GM08714 (cell line): ENCODE measurements at regions not wholly inside any gene's neighbourhood (a gene's known extent, or its start where the extent isn't known, plus 50 kb on each side); places are given as distances from the start of the nearest gene placed in this dataset.

Source experiments
- H3K4me3 ChIP-seq: fragments of 200-500 bp; sonication (Bioruptor generic); 2 replicates; pipeline ENCODE4 v1.5.1; 2014; ENCODE audit warnings: mild to moderate bottlenecking, low read length, inconsistent platforms
- ZNF274 ChIP-seq: IDR thresholded peaks from 2 replicates; pipeline ENCODE4 v1.6.1; 2012; ENCODE audit warnings: mild to moderate bottlenecking, low read depth, low read length

DNA sequence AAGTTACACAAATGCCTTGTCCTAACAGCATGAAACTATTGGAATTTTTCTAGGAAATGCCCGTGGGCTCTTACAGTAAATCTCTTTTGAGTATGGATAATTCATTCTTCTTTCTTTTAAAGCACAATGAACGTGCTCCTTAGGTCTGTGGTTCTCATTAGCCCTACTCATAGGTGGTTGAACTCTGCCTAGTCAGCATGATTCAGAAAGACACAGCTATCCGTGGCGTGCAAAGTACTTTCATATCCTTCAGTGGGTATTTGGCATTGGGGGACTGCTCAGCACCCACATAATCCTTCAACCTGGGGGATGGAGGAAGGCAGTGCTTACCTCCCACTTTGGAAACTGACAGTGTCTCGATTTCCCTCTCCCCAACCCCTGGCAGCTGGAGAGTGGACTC, 462.0 kb upstream of the CLINT1 start:
- TF ChIP-seq ZNF274 = no peak
- no peak overlapping the region for H3K4me3 ChIP-seq

DNA sequence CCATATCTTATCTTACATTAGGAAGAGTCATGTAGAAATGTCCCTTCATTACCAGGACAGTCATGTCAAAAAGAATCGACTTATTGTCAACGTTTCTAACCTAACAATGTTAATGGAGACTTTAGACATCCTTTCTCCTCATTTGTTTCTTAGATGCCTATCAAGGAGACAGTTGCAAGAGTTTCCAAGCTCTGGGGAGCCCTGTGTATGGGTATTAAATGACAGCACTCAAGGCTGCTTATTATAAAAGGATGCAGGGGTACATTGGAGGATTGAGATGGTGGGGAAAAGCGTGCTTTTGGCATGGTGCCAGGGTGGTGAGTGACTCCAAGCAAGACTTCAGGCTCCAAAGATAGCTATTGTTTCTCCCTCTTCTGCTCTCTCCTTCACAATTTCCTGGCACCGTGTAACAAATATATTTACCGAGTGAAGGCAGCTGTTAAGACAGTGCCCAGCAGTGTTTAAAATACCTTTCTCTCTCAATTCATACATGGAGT, 461.3 kb upstream of the CLINT1 start:
- TF ChIP-seq ZNF274 = no peak
- H3K4me3 ChIP-seq = no peak overlapping the region

GRCh38 chr5:158317507-158317906, 458.6 kb upstream of the CLINT1 start:
- no peak for TF ChIP-seq ZNF274
- H3K4me3 ChIP-seq = no peak overlapping the region

- no peak for TF ChIP-seq ZNF274
- H3K4me3 ChIP-seq = no peak overlapping the region
These were observed 455.0 kb upstream of the CLINT1 start for GRCh38 chr5:158313733-158314464.

GRCh38 chr5:158313027-158313732, 454.2 kb upstream of the CLINT1 start:
- no peak overlapping the region for H3K4me3 ChIP-seq
- no peak for TF ChIP-seq ZNF274

DNA sequence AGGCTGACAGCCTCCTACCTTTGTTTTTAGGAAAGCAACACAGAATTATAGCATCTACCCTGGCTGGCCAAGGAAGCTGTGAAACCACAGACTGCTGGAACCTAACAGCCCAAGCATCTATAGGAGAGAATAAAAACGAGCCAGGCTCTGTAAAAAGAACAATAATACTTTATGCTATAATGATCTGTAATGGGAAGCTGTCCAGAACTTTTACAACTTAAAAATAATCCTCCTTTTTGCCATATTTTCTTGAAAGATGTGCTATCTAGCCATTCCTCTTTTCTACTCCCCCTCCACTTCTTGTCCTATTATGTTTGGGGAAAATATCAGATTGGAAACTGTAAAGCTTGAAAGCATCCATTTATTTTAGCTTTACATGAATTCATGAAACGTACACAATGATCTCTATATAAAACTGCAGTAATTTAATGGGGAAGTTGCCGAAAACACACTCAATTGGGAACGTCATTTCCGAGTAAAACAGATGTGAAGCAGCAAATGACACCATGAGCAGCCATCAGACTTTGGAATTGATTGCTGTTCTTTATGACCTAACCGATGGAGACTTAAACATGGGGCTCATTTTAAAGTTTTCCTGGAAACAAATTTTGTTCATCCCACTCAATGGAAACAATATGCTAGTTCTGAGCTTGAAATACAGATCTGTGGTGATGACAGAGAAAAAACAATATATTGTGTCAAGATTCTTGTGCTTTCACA, 450.3 kb upstream of the CLINT1 start:
- no peak for TF ChIP-seq ZNF274
- no peak overlapping the region for H3K4me3 ChIP-seq

DNA sequence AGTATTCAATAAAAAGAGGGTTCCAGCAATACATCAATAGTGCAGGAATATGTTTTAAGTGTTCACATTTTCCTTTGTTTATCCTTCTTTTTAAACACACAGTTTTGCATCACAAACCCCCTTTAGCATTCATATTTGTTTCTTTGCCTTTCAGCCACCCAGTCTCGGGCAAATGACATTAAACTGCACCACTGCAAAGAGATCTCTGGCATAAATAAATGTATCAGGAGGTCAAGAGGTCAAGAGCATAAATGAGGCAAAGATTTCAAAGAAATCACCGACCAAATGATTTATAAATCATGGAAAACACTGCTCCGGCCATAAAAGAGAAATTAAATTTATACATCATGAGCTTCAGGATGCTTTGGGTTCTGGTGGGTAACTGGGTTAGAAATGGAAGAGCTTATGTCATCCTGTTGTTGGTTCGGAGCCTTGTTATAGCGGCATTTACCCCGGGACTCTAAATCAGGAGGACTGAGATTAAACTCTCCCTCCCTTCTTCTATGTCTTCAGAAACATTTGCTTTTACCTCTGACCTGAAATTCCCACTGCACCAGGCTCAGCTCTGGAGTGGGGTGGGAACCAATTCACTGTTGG, 449.6 kb upstream of the CLINT1 start:
- H3K4me3 ChIP-seq = no peak overlapping the region
- no peak for TF ChIP-seq ZNF274

GRCh38 chr5:158305861-158306260, 446.9 kb upstream of the CLINT1 start:
- H3K4me3 ChIP-seq = no peak overlapping the region
- TF ChIP-seq ZNF274 = no peak

DNA sequence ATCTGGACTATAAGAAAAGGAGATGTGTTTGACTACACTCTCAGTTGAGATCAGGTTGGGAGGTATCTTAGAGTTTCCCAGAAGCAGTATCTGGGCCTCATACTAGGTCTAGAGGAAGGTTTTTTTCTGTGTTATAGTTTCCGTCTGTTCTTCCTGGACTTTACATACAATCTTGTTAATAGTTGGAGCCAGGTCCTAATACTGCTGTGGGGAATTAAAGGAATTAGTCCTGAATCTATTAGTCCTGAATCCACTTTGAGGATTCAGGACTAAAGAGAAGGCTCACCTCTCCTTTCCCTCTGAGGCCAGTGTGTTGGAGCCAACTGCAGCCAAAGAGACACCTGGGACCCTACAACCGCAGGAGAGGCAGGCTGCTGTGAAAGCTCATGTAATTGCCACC, 445.7 kb upstream of the CLINT1 start:
- H3K4me3 ChIP-seq = no peak overlapping the region
- TF ChIP-seq ZNF274 = no peak

GRCh38 chr5:158303883-158304282, 444.9 kb upstream of the CLINT1 start:
- TF ChIP-seq ZNF274 = no peak
- H3K4me3 ChIP-seq = no peak overlapping the region

DNA sequence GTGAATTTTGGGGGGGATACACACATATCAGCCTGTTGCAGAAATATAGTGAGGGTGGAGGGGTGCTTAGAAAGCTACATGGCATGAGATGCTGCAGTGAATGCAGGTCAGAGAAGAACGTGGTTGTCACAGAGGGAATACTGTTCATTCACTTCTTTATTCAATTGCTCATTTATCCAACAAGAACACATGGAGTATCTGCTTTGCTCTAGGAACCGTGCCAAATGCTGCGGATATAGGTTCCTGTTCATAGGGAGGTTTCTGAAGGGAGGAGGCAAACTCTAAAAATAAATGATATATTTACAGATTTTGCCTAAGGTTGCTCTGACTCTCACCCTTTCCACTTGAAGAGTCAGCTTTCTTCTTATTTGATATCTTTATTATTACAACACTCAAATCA, 444.3 kb upstream of the CLINT1 start:
- TF ChIP-seq ZNF274 = no peak
- H3K4me3 ChIP-seq = no peak overlapping the region

DNA sequence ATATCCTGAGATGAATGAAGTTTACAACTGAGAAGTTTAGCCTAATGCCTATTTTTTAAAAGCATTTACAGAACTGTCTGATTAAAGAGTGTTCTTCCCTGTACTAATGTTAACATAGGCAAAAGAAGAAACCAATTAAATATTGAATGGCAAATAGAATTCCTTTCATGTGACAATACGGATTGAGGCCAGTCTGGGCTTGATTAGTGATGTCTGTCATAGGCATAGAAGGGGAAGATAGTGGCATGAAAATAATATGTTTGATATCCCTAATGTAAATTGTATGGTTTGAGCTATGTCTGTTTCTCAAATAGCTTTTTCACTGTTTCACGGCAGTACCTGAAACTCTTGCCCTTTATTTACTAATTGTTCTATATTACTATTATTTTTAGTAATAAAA, 443.1 kb upstream of the CLINT1 start:
- TF ChIP-seq ZNF274 = no peak
- no peak overlapping the region for H3K4me3 ChIP-seq

DNA sequence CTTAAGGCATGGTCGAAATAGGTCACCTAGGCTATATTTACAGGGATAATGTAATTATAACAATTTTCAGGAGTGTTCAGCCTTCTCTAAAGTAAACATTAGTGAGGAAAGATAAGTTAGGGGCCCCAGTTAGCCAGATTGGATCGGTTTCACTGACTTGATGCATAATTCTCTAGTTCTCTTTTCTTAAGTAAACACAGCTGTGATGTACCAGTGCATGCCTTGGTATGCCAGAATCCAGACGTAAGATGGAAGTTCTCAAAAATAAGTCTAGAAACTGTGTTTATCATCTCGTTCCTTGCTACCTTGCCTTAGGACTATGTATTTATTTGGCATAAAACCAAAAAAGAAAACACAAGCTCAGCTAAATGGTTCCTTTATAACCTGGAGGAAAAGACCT, 442.2 kb upstream of the CLINT1 start:
- H3K4me3 ChIP-seq = no peak overlapping the region
- no peak for TF ChIP-seq ZNF274

GRCh38 chr5:158300256-158300655, 441.3 kb upstream of the CLINT1 start:
- no peak overlapping the region for H3K4me3 ChIP-seq
- TF ChIP-seq ZNF274 = no peak
